ENCODE measurements at regions not wholly inside any gene's neighbourhood (a gene's known extent, or its start where the extent isn't known, plus 50 kb on each side); places are given as distances from the start of the nearest gene placed in this dataset.

DNA sequence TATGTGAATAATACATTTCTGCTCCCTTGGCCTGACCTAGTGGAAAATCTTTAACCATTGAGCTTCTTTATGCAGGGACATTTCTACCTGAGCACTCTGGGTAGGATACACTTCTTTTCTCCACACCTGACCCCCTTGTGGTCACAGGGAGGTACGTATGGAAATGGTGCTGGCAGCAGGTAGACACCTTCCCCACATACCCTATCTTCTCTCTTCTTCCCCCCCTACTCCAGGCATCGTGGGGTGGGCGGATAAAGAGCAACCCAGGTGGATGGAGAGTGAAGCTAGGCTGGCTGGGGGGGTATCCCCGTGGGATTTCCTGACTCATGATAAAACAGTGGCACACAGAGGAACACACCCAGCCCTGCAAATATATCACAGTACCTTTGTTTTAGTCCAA lies 312.1 kb downstream of the ARRDC4 start:
- CTCF ChIA-PET: no interaction called here
- POLR2A ChIA-PET: no interaction called here
- TF ChIP-seq CTCF (IDR thresholded peaks at IDR 0.05; ENCODE audit: control extremely low read depth, extremely low read depth, low read depth, missing control alignments): no peak
- no peak for DNase-seq (ENCODE audit: extremely low spot score)

- TF ChIP-seq CTCF (IDR thresholded peaks at IDR 0.05; ENCODE audit: control extremely low read depth, extremely low read depth, low read depth, missing control alignments): no peak
- ChIA-PET CTCF (interaction anchor here (1.0 to 1.9 kb wide), 2 partner anchors 145 to 152 kb away, joined by 3 to 7 read pairs; no protein-coding TSS in a partner anchor), POLR2A (no interaction called here)
- no peak for DNase-seq (ENCODE audit: extremely low spot score)
Measured at GRCh38 chr15:98276018-98276417, 315.5 kb downstream of the ARRDC4 start.

DNA sequence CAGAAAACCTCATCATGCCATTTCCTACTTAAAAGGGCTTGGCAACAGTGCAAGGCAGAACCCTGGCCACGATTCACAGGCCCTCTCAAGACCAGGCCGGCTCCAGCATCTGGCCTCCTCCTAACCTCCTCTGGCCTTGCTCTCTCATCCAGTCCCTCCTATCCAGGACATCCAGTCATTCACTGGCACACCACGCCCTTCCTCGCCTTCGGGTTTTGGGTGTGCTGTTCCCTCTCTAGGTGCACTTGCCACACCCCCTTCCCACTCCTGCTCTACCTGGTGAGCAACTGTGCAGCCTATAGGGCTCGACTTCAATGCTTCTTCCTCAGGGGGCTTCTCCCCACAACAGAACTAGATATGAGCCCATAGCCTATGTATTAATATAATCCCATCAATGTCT lies 317.1 kb downstream of the ARRDC4 start:
- TF ChIP-seq CTCF (IDR thresholded peaks at IDR 0.05; ENCODE audit: control extremely low read depth, extremely low read depth, low read depth, missing control alignments): no peak
- ChIA-PET POLR2A (no interaction called here), CTCF (interaction anchor here (1.4 kb wide), 1 partner anchor 35 kb away, joined by 3 read pairs; no protein-coding TSS in a partner anchor)
- DNase-seq (ENCODE audit: extremely low spot score): no peak

GRCh38 chr15:98280284-98280975 lies 319.9 kb downstream of the ARRDC4 start:
- no peak for TF ChIP-seq CTCF (IDR thresholded peaks at IDR 0.05; ENCODE audit: control extremely low read depth, extremely low read depth, low read depth, missing control alignments)
- ChIA-PET CTCF (interaction anchor here (1.4 kb wide), 1 partner anchor 31 kb away, joined by 3 read pairs; no protein-coding TSS in a partner anchor), POLR2A (no interaction called here)
- no peak for DNase-seq (ENCODE audit: extremely low spot score)

DNA sequence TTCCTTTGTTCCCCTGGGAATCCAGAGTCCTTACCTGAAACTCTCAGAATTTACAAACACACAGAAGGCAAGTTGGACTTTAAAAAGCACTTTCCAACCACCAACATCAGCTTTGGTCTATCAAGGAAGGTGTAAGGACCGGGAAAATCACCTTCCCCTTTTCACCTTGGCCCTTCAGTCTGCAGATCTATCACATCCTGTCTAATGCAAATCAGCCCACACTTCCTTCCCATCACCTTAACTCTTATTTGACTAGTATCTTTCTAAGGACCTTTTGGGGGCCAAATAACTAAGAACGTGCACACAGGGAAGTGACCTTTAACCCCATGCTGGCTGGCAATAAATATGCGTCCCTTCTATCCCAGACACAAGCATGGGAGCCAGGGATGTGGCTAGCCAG lies 320.6 kb downstream of the ARRDC4 start:
- no peak for DNase-seq (ENCODE audit: extremely low spot score)
- ChIA-PET POLR2A (no interaction called here), CTCF (no interaction called here)
- TF ChIP-seq CTCF (IDR thresholded peaks at IDR 0.05; ENCODE audit: control extremely low read depth, extremely low read depth, low read depth, missing control alignments): no peak

- TF ChIP-seq CTCF (IDR thresholded peaks at IDR 0.05; ENCODE audit: control extremely low read depth, extremely low read depth, low read depth, missing control alignments): no peak
- CTCF ChIA-PET: no interaction called here
Measured at GRCh38 chr15:98282656-98283332, 322.3 kb downstream of the ARRDC4 start.

More at GRCh38 chr15:98282656-98283332, 322.3 kb downstream of the ARRDC4 start:
- POLR2A ChIA-PET: no interaction called here
- no peak for DNase-seq (ENCODE audit: extremely low spot score)

All from GM10248 (cell line).